ENCODE measurements at regions not wholly inside any gene's neighbourhood (a gene's known extent, or its start where the extent isn't known, plus 50 kb on each side); places are given as distances from the start of the nearest gene placed in this dataset.

DNA sequence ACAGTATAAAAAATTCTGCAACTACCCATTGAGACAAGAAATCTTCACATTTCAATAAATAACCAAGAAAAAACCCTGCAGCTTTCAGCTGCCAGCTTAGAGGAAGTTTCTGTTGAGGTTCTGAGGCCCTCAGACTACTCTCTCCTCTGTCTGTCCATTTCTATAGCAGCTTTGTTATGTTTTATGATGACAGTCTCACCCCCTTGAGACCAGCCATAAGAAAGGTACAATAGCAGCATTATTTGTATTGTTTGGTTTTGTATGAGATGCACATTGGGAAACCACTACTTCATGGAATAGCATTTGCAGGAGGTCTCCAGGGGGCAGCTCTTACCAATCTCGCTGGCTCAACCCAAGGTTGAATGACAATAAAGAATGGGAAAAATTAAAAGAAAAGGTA lies 334.6 kb upstream of the VRK2 start:
- TF ChIP-seq, protein P1, sequence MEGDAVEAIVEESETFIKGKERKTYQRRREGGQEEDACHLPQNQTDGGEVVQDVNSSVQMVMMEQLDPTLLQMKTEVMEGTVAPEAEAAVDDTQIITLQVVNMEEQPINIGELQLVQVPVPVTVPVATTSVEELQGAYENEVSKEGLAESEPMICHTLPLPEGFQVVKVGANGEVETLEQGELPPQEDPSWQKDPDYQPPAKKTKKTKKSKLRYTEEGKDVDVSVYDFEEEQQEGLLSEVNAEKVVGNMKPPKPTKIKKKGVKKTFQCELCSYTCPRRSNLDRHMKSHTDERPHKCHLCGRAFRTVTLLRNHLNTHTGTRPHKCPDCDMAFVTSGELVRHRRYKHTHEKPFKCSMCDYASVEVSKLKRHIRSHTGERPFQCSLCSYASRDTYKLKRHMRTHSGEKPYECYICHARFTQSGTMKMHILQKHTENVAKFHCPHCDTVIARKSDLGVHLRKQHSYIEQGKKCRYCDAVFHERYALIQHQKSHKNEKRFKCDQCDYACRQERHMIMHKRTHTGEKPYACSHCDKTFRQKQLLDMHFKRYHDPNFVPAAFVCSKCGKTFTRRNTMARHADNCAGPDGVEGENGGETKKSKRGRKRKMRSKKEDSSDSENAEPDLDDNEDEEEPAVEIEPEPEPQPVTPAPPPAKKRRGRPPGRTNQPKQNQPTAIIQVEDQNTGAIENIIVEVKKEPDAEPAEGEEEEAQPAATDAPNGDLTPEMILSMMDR (IDR thresholded peaks at IDR 0.05) = no peak
- TF ChIP-seq POLR2A (IDR thresholded peaks at IDR 0.05) = no peak

All from tibial nerve (tissue), 3 donors.